HG02943 (cell line): ENCODE measurements at regions not wholly inside any gene's neighbourhood (a gene's known extent, or its start where the extent isn't known, plus 50 kb on each side); places are given as distances from the start of the nearest gene placed in this dataset.

Experiments
- ATAC-seq: cut with Tn5 transposase; IDR thresholded peaks from one replicate; pipeline ENCODE4 v1.9.1; 2021; ENCODE audit warnings: mild to moderate bottlenecking, low read depth, moderate library complexity; ENCODE audit not compliant: unreplicated experiment

DNA sequence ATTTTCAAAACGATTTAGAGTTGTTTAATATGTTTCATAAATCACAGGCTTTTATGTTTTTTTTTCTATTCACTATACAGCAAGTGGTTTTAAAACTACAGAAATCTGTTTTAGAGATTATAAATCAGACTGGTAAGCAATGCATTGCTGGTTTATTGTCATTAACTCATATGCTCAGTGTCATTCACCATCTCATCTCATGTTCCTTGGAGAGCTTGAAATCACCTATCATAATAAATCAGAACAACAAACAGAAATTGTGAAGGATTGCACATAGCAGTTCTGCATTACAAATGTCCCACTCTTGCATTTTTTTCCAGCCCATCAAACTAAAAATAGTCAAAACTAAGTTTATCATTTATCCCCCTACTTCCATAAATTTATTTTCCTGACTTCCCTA is 470.8 kb downstream of the FSCB start:
- no peak for ATAC-seq

- no peak for ATAC-seq
Observed at GRCh38 chr14:44035707-44036106, 471.4 kb downstream of the FSCB start.

GRCh38 chr14:44030831-44031383 is 476.2 kb downstream of the FSCB start:
- ATAC-seq = no peak

DNA sequence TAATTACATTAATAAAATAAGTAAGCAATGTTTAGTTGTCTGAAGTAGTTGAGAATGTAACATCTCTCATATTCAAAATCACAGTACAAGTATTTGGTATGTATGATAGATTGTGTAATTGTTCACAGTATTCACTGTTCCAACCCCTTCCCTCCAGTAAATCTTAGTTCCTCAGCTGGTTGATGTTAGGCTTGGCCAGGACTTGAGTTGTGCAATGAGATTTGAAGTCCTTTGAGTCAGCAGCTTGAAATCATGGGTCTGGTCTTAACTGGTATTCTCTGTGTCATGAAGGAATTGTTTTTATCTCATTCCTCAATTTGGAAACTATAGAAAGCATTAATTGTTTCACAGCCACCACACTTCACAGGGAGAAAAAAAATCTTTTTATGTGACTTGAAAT is 477.1 kb downstream of the FSCB start:
- ATAC-seq = no peak

DNA sequence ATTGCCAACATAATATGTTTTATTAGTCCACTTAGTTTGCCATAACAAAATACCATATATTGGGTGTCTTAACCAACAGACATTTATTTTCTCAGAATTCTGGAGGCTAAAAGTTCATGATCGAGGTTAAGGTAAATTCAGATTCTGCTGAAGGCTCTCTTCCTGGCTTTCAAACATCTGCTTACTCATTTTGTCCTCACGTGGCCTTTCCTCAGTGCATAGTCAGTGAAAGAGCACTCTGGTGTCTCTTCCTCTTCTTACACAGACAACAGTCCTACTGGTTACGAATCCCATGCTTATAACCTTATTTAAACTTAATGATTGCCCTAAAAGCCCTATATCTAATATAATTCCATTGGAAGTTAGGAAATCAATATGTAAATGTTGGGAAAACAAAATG is 479.7 kb downstream of the FSCB start:
- no peak for ATAC-seq

DNA sequence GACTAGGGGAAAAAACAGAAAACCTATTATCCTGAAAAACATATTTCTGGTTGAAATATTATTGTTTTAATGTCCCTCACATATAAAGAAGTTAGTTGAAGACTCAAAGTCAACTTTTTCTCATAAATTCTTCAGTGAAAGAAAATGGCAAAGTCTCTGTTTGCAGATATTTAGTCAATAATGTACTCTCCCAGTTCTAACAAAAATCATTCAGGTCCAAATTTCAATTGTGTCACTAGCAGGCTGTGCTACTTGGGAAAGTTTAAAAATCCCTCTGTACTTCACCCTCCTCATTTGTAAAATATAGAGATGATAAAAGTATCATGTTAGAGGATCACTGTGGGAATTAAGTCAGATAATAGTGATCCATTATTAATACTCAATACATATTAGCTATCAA is 496.5 kb downstream of the FSCB start:
- ATAC-seq = no peak

GRCh38 chr14:44010071-44010470 is 497.0 kb downstream of the FSCB start:
- no peak for ATAC-seq

GRCh38 chr14:44009642-44010041 is 497.4 kb downstream of the FSCB start:
- ATAC-seq = no peak

DNA sequence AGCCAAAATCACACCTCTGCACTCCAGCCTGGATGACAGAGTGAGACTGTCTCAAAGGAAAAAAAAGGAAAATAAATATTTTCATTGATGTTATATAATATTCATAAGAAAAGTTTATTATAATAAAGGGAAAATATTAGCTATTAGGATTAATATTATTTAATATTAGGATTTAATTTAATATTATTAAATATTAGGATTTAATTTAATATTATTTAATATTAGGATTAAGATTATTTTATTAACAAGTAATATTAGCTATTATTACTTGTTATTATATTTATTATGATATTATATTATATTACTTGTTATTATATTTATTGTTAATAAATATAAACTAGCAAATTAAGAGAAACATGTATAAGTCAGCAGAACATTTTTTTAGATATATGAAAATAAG is 518.1 kb downstream of the FSCB start:
- ATAC-seq = no peak

DNA sequence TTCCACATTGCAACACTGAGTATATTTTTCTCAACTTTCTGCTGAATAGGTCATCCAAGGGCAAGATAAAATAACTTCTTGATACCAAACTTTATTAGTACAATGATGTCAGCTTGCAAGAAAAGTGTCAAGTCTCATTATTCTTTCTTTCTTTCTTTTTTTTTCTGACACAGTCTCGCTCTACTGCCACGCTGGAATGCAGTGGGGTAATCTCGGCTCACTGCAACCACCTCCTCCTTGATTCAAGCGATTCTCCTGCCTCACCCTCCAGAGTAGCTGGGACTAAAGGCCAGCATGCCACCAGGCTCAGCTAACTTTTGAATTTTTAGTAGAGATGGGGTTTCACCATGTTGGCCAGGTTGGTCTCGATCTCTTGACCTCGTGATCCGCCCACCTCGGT is 523.4 kb downstream of the FSCB start:
- no peak for ATAC-seq

DNA sequence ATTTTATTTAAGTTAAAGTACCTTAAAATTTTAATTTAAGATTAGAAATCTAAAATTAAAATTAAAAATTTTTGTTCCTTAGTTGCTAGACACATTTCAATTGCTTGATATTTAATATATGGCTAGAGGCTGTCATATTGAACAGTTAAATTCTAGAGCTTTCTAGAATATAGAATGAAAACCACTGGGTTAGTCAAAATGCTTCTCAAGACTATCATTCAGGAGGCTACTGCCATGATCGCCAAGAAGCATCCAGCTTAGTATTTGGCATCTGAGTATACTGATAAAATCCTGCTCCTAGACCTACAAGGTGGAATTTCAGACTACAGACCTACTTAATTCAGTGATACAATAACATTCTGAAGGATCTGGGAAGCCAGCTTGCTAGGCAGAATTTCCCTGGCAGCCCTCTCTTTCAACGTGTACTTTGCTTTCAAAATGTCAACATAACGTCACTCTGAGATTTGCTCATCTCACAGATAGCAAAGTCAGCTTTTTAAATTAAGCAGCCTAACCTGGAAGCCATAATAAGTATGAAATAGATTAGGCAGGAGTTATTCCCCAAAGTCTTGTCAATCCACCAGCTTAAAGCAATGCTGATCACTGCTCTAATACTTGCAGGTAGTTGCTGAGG is 525.8 kb downstream of the FSCB start:
- no peak for ATAC-seq

- no peak for ATAC-seq
Observed at GRCh38 chr14:43956741-43957140, 550.3 kb downstream of the FSCB start.

DNA sequence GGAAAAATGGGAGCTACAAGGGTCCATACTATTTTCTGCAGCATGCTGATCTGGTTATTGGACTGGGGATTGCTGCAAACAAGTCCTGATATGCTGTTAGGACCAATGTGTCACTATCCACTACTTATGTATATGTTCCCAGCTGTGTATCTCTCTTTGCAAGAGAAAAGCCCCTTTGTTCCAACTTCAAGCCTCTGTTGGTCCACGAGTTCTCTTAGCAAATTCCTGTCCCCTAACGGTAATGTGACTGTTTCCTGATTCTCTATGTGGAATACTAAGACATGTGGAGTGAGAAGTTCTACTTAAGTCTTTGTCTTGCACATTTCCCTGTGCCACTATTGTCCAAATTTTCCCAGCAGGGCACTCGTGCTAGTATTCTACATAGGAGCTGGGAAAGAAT is 557.7 kb downstream of the FSCB start:
- no peak for ATAC-seq

GRCh38 chr14:43939836-43940235 is 567.2 kb downstream of the FSCB start:
- no peak for ATAC-seq

DNA sequence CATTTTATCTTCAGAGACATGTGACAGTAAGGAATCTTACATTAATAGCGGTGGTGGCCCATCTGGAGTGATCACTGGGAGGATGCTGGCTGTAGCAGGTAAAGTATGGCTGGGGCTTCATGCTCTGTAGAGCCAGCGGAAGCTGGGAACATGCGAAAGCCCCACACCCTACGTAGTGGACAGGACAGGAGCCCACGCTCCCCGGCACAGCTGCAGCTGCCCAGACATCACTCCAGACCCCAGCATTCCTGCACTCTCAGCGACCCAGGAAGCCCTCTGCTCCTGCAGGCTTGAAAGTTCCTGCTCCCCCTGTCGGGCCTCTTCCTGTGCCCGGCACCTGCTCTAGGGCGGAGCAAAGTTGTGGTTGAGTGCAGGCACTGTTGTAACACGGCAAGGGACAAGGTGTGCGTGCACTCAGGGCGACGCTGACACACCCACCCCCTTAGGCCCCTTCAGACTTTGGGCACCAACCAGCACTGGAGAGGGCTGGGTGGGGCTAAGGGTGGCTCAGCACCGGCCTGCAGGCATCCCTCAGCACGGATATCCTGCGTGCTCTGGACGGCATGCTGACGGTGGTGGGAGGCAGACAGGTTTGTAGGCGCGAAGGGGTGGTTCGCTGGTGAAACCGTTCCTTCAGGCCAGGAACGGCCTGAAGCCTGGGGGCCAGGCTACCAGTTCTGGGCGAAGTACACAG is 568.3 kb downstream of the FSCB start:
- no peak for ATAC-seq

GRCh38 chr14:43937001-43937400 is 570.1 kb downstream of the FSCB start:
- no peak for ATAC-seq

- no peak for ATAC-seq
Observed at GRCh38 chr14:43934102-43934501, 573.0 kb downstream of the FSCB start.

DNA sequence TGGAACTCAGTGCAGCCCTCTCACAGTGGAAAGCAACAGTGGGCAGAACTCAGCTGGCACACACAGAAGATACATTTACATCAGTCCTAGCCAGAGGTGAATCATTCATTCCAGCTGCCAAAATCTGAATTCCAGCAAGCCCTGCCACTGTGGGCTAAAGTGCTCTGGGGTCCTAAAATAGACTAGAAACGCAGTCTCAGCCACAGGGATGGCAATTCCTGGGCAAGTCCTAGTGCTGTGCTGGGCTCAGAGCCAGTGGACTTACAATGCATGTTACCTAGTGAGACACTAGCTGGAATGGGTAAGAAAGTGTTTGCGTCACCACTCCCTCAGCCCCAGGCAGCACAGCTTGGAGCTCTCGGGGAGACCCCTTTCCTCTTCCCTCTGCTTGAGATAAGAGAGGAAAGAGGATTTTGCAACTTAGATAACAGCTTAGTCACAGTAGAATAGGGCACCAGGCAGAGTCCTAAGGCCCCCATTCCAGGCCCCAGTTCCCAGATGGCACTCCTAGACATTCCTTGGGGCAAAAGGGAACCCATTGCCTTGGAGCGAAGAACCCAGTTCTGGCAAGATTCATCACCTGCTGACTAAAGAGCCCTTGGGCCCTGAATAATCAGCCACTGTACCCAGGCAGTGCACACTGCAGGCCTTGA is 592.9 kb downstream of the FSCB start:
- no peak for ATAC-seq

DNA sequence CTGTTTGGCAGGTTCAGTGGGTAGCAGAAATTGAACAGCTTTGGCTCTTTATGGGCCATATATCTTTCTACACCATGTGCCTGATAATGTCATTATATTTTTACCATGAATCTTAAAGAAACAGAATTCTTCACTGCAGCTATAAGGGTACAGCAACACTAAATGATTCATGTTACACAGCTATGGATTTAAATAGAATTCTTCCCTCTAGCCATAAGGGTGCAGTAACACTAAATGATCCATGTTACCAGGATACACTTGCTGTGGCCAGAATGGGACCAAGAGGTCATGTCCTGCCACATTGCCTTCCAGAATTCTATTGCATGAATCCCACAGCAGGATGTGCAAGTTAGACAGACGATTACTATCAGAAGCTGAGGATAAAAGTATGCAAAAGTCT is 603.9 kb downstream of the FSCB start:
- no peak for ATAC-seq

DNA sequence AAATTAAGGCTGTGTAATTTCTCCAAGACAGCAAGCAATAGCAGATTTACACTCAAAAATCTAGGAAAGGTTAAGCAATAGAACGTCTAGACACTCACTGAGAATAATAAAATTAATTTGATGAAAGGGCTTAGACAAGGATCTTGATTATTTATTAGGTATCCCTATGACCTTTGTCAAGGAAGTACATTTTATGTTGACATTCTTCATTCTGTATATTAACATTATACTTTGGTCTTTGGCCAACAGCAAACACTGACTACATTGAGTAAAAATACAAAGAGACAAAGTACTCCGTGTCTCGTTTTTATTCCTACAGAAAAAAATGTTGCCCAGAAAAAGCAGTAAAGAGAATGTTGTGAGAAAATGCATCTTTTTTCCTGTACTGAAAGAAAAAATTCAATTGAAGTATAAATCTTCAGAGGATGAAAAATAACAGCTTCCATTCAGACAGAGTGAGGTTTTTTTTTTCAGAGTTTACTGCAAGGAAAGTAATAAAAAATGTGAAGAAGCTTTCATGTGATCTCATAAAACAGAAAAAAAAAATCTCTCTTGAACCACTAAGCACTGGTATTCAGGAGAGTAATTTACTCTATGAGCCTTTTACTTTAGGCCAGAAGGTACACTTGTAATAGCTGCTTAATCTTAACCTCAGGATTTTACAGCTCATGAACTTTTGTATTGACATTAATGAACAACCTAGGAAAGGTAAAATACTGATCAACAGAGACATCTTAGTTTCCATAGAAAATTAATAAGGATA is 605.0 kb downstream of the FSCB start:
- ATAC-seq = no peak

DNA sequence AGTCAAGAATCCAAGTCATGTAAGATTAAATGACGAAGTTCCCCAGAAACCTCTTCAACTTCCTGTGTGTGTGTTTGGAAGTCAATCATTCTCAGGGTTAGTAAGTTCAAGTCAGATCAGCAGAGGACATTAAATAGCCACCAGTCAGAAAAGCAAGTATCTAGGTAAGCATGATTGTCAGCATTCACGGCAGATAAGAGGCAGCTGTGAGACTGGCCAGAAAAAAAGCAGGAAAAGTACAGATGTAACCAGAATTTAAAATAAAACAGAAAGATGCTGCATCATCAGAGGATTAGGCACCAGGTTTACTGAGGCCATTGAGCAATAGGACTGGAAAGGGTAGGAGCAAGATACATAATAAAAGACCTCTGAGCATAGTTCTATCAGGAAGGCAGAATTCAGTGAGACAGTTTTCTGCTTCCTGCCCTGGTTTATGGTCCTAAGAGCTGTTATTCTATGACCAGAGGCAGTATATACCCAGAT is 606.9 kb downstream of the FSCB start:
- no peak for ATAC-seq
